Left ventricle myocardium inferior (tissue), 1 donor: ENCODE measurements at regions not wholly inside any gene's neighbourhood (a gene's known extent, or its start where the extent isn't known, plus 50 kb on each side); places are given as distances from the start of the nearest gene placed in this dataset.

ENCODE experiments used
- DNase-seq: peaks from one replicate; pipeline ENCODE4 v3.0.0-alpha.2; 2020
- H3K27ac ChIP-seq: fragments of 200-600 bp; replicated peaks from 2 replicates; pipeline ENCODE4 v1.8.0; 2021
- H3K27me3 ChIP-seq: fragments of 200-600 bp; 2 replicates; pipeline ENCODE4 v1.8.0; 2021; ENCODE audit warnings: low read depth
- H3K36me3 ChIP-seq: fragments of 200-600 bp; 2 replicates; pipeline ENCODE4 v1.8.0; 2021
- H3K4me1 ChIP-seq: fragments of 200-600 bp; 2 replicates; pipeline ENCODE4 v1.8.0; 2021
- H3K4me3 ChIP-seq: fragments of 200-600 bp; 2 replicates; pipeline ENCODE4 v1.8.0; 2021; ENCODE audit warnings: mild to moderate bottlenecking, moderate library complexity
- H3K9me3 ChIP-seq: fragments of 200-600 bp; replicated peaks from 2 replicates; pipeline ENCODE4 v1.8.0; 2021
- intact Hi-C: fragments of 100-400 bp; cut with micrococcal nuclease; formaldehyde crosslinking; loops from one replicate; pipeline ENCODE4 v1.11.0; 2022
- TF ChIP-seq, protein P1 (sequence below): fragments of 200-600 bp; IDR thresholded peaks from 2 replicates; pipeline ENCODE4 v1.8.0; 2021; ENCODE audit warnings: antibody characterized with exemption, mild to moderate bottlenecking, borderline replicate concordance
- donor health status: DM: no; HTN: yes; CAD: no; lungs with severe emphysema.

GRCh38 chr12:61513499-61513898 is 746.7 kb upstream of the USP15 start:
- intact Hi-C loops = no loop called here
- Histone ChIP-seq H3K27me3 (no peaks in the 10 kb centered on the region), H3K4me1 (no peaks in the 10 kb centered on the region), H3K36me3 (no peaks in the 10 kb centered on the region), H3K9me3 (no peaks in the 10 kb centered on the region), H3K4me3 (no peak overlapping the region), H3K27ac (no peak overlapping the region)
- no peak for DNase-seq
- TF ChIP-seq, protein P1, sequence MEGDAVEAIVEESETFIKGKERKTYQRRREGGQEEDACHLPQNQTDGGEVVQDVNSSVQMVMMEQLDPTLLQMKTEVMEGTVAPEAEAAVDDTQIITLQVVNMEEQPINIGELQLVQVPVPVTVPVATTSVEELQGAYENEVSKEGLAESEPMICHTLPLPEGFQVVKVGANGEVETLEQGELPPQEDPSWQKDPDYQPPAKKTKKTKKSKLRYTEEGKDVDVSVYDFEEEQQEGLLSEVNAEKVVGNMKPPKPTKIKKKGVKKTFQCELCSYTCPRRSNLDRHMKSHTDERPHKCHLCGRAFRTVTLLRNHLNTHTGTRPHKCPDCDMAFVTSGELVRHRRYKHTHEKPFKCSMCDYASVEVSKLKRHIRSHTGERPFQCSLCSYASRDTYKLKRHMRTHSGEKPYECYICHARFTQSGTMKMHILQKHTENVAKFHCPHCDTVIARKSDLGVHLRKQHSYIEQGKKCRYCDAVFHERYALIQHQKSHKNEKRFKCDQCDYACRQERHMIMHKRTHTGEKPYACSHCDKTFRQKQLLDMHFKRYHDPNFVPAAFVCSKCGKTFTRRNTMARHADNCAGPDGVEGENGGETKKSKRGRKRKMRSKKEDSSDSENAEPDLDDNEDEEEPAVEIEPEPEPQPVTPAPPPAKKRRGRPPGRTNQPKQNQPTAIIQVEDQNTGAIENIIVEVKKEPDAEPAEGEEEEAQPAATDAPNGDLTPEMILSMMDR = no peak

- no peak for DNase-seq
- no peak overlapping the region for H3K4me3 ChIP-seq
- no peaks in the 10 kb centered on the region for H3K27me3 ChIP-seq
- no peaks in the 10 kb centered on the region for H3K4me1 ChIP-seq
- TF ChIP-seq, protein P1 = no peak
- intact Hi-C loops = no loop called here
- H3K27ac ChIP-seq = no peak overlapping the region
- no peaks in the 10 kb centered on the region for H3K9me3 ChIP-seq
- H3K36me3 ChIP-seq = no peaks in the 10 kb centered on the region
Observed at GRCh38 chr12:61514016-61514415, 746.2 kb upstream of the USP15 start.

DNA sequence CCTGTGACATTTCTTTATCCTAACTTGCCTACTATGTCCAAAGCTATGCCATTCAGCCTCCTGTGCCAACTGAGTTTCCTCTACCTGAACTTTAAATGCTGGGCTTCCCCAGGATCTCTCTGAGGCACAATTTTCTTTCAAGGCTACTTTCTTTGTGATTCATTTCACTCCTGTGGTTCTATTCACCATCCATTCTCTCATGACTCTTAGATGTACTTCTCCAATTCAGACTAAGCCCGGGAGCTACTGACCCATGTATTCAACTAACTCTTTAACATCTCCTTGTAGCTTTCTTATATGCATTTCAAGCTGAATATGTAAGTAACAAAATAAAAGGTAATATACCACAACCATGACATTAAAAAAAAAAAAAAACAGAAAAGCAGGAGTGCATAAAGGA is 738.9 kb upstream of the USP15 start:
- no peak overlapping the region for H3K27ac ChIP-seq
- H3K4me1 ChIP-seq = no peaks in the 10 kb centered on the region
- TF ChIP-seq, protein P1 = no peak
- H3K4me3 ChIP-seq = no peak overlapping the region
- no peaks in the 10 kb centered on the region for H3K9me3 ChIP-seq
- no peak for DNase-seq
- intact Hi-C loops = no loop called here
- no peaks in the 10 kb centered on the region for H3K36me3 ChIP-seq
- H3K27me3 ChIP-seq = no peaks in the 10 kb centered on the region

GRCh38 chr12:61523276-61523992 is 736.8 kb upstream of the USP15 start:
- Histone ChIP-seq H3K9me3 (no peaks in the 10 kb centered on the region), H3K27ac (no peak overlapping the region), H3K4me3 (no peak overlapping the region), H3K27me3 (no peaks in the 10 kb centered on the region), H3K4me1 (no peaks in the 10 kb centered on the region), H3K36me3 (no peaks in the 10 kb centered on the region)
- TF ChIP-seq, protein P1 = no peak
- intact Hi-C loops = no loop called here
- DNase-seq = no peak

DNA sequence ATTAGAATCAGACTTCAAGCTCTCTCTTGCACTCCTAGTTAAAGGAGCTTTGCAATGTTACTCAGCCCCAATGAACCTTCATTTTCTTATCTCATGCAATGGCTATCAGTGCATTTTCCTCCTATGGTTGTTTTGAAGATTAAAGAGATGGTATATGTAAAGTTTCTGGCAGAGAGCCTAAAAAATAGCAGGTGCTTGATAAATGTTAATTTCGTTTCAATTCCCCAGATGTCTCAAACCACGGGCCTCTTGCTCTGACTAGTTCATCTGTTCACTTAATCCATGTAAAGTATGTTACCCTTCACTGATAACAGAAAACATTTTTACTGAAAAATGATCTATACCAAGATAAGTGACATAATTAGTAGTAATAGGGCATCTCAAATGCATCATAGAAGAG is 735.4 kb upstream of the USP15 start:
- no peaks in the 10 kb centered on the region for H3K9me3 ChIP-seq
- intact Hi-C loops = no loop called here
- no peaks in the 10 kb centered on the region for H3K4me1 ChIP-seq
- H3K27me3 ChIP-seq = no peaks in the 10 kb centered on the region
- H3K36me3 ChIP-seq = no peaks in the 10 kb centered on the region
- no peak overlapping the region for H3K27ac ChIP-seq
- no peak for DNase-seq
- no peak overlapping the region for H3K4me3 ChIP-seq
- TF ChIP-seq, protein P1 = no peak
